Gastrocnemius medialis (tissue), 4 donors: ENCODE measurements at regions not wholly inside any gene's neighbourhood (a gene's known extent, or its start where the extent isn't known, plus 50 kb on each side); places are given as distances from the start of the nearest gene placed in this dataset.

Source experiments
- ATAC-seq, 2 donors: fragments of 150-250 bp; one replicate each; pipeline ENCODE4 v1.9.1; 2016
- DNase-seq, 2 donors: peaks; one replicate each; pipeline ENCODE4 v3.0.0-alpha.2; 2019
- H3K27ac ChIP-seq, 4 donors: fragments of 200-600 bp; sonication (generic); 1 replicate in 1 of 4; 2 replicates in 3 of 4; pipeline ENCODE4 v1.5.1; 2016 to 2018; ENCODE audit warnings: mild to moderate bottlenecking in 2 of 4, moderate library complexity in 1 of 4
- H3K27me3 ChIP-seq, 3 donors: fragments of 200-600 bp; sonication (generic) in 2 of 3; 1 replicate in 1 of 3; 2 replicates in 2 of 3; pipeline versions ENCODE4 v1.5.1 to v1.6.0; 2016 to 2019; ENCODE audit warnings: mild to moderate bottlenecking in 1 of 3, moderate library complexity in 1 of 3
- H3K36me3 ChIP-seq, 2 donors: fragments of 200-600 bp; sonication (generic) in 1 of 2; one replicate each; pipeline ENCODE4 v1.5.1; 2017 to 2018
- H3K4me1 ChIP-seq, 2 donors: fragments of 200-600 bp; sonication (generic) in 1 of 2; one replicate each; pipeline ENCODE4 v1.5.1; 2016 to 2017; ENCODE audit warnings: mild to moderate bottlenecking in 2 of 2
- H3K4me3 ChIP-seq, 4 donors: fragments of 200-600 bp; sonication (generic) in 3 of 4; 1 replicate in 1 of 4; 2 replicates in 3 of 4; pipeline ENCODE4 v1.5.1; 2016 to 2019; ENCODE audit warnings: mild to moderate bottlenecking in 2 of 4
- H3K9me3 ChIP-seq, 3 donors: fragments of 200-600 bp; sonication (generic) in 2 of 3; 1 replicate in 1 of 3; 2 replicates in 2 of 3; pipeline ENCODE4 v1.5.1; 2016 to 2019
- CTCF ChIP-seq, 5 experiments: fragments of 450-650 bp in 3 of 5; fragments of 200-600 bp in 2 of 5; sonication (generic) in 2 of 5; IDR thresholded peaks in 4 of 5; conservative IDR thresholded peaks in 1 of 5; 1 replicate in 4 of 5; 2 replicates in 1 of 5; pipeline ENCODE4 v1.5.1; 2016 to 2019; ENCODE audit warnings: antibody characterized with exemption in 5 of 5, mild to moderate bottlenecking in 3 of 5, moderate library complexity in 3 of 5
- POLR2A ChIP-seq, 2 donors: fragments of 450-650 bp; IDR thresholded peaks; one replicate each; pipeline ENCODE4 v1.6.1; 2017; ENCODE audit warnings: antibody characterized with exemption in 2 of 2, mild to moderate bottlenecking in 2 of 2, moderate library complexity in 2 of 2
- in situ Hi-C, 4 donors: fragments of 200-750 bp; cut with MboI; loops; one replicate each; pipeline versions ENCODE4 v1.15.0 to v1.8.0; 2017; ENCODE audit warnings: low sequenced_read_pairs in 4 of 4
- intact Hi-C: fragments of 100-400 bp; cut with DNase I; formaldehyde crosslinking; loops from one replicate; pipeline ENCODE4 v1.15.1; 2023; ENCODE audit warnings: low total_unique reads

DNA sequence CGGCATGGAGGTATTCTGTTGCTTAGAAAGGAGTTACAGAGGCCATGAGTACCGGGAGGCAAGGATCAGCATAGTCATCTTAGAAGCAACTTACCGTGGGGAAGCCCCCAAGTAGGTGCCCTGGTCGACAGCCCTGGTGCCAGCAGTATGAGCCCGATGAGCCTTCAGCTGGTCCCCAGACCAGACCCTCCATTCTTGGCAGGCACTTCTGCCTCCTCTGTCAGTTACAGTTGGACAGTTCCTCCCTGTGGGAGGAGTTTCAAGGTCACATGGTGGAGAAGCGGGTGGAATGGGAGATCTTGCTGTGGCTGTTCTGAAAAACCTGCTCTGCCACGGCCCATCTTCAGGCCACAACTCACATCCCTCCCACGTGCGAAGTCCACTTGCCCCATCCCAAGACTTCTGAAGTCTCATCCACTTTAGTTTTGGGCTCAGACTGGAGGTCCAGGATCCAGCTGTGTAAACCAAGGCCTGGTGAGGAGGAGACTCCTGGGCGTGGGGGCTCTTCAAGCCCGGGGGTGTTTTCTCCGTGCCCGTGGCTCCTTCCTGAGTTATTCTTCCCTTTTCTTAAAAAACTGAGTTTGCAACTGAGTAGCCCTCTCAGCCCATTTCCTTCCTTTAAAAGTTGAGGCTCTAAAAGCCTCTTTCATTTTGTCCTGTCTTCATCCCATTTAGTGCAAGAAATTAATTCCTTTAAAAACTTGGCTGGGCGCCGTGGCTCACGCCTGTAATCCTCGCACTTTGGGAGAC is 133.5 kb downstream of the SEC14L1 start:
- no peak for DNase-seq
- TF ChIP-seq POLR2A (IDR thresholded peaks at IDR 0.05) (no peak), CTCF (IDR thresholded peaks at IDR 0.05 in 4 of 5, conservative IDR thresholded peaks at IDR 0.05 in 1 of 5) (no peak)
- Histone ChIP-seq H3K36me3 (no peaks in the 10 kb centered on the region), H3K4me1 (no peaks in the 10 kb centered on the region), H3K9me3 (no peaks in the 10 kb centered on the region), H3K4me3 (no peak overlapping the region), H3K27me3 (no peaks in the 10 kb centered on the region), H3K27ac (no peak overlapping the region)
- ATAC-seq, result no peak
- in situ Hi-C loops (loop anchor here in 2 of 4 donors (25.0 kb wide), 1 partner anchor 412 kb away; the partner anchor contains the start of gene MGAT5B (in 2 of the 2)), intact Hi-C loops (no loop called here)

GRCh38 chr17:77279448-77280303 is 138.9 kb downstream of the SEC14L1 start:
- no peaks in the 10 kb centered on the region for H3K36me3 ChIP-seq
- in situ Hi-C loops (no loop called here), intact Hi-C loops (loop anchor here (2.0 kb wide), 2 partner anchors 51 to 215 kb away; no protein-coding TSS in a partner anchor)
- no peak overlapping the region for H3K4me3 ChIP-seq
- H3K9me3 ChIP-seq, result no peaks in the 10 kb centered on the region
- no peak overlapping the region for H3K27ac ChIP-seq
- TF ChIP-seq POLR2A (IDR thresholded peaks at IDR 0.05), result no peak
- TF ChIP-seq CTCF (IDR thresholded peaks at IDR 0.05 in 4 of 5, conservative IDR thresholded peaks at IDR 0.05 in 1 of 5), result no peak
- H3K27me3 ChIP-seq, result peaks cover 0 to 3% (median 0%) of the 10 kb centered on the region in 3 donors
- H3K4me1 ChIP-seq, result peaks cover 12 to 14% of the 10 kb centered on the region in 2 donors
- ATAC-seq, result no peak
- DNase-seq, result no peak

DNA sequence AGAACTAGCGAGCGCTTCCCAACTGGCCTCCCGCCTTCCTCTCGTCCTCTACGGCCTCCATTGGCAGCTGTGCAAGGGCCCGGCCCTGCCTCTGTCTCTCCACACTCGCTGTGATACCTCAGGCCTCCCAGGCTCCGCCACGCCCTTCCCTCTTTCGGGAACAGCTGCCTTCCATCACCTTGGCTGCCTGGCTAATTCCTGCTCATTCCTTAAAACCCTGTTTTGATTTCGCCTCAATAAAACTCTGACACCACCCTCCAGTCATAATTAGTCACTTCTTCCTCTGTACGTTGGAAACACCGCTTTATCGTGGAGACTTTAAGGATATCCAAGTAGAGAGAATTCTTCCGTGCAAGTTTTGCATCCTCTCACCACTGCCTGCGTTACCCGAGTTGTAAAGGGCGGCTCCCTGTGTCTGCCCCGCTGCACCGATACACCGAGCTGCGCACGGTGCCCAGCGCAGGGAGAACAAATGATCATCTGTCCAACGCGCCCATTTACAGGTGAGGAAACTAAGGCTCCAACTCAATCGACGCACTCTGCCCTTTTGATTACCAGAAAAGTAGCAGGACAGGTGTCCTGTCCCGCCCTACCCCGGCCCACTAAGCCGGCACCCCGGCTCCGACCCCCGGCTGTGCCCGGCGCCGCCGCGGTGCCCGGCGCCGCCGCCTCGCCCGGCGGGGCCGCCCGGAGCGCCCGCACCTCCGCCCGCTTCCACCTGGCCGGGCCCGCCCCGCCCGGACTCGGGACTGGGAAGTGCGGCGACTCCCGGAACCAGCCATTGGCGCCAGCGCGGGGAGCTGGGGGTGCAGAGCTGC is 139.7 kb downstream of the SEC14L1 start:
- peak in 1 of 2 donors; percentile 17 for ATAC-seq
- intact Hi-C loops (loop anchor here (2.0 kb wide), 2 partner anchors 50 to 214 kb away; no protein-coding TSS in a partner anchor), in situ Hi-C loops (no loop called here)
- peak overlapping the region; percentile 26 to 70 (median 52) for H3K4me3 ChIP-seq
- peaks cover 0 to 3% (median 0%) of the 10 kb centered on the region in 3 donors for H3K27me3 ChIP-seq
- H3K36me3 ChIP-seq, result no peaks in the 10 kb centered on the region
- H3K9me3 ChIP-seq, result no peaks in the 10 kb centered on the region
- H3K27ac ChIP-seq, result no peak overlapping the region
- H3K4me1 ChIP-seq, result peaks cover 19 to 21% of the 10 kb centered on the region in 2 donors
- no peak for DNase-seq
- TF ChIP-seq POLR2A (IDR thresholded peaks at IDR 0.05), result no peak

DNA sequence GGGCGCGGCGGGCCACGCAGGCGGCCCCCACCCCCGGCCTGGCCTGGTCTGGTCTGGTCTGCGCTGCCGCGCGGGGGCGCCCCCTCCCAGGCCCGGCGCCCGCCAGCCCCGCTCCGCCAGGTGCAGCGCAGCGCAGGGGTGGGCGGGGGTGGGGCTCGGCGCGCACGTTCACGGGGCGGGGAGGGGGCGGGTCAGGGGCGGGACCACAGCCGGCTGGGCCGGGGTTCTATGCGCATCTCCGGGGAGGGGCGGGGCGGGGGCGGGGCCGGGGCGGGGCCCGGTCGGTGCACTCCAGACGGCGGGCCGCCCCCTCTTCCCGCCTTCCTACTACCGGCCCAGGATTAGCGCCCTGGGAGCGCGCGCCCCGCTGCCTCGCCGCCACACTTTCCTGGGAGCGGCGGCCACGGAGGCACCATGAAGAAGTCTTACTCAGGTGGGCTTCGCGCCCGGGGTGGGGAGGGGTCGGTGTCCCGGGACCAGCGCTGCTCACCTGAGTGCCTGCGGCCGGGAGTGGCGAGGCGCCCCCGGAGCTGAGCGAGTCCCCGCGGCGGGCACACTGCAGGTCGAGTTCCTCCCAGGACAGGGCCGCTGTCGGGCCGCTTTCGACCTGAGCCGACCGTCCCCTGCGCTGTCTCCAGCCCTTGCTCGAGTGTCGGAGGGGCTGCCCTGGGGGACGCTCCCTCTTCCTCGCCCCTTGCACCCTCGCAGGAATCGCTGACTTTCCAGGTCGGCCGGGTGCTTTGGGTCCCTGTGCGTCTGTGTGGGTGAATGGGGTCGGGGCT is 140.5 kb downstream of the SEC14L1 start:
- intact Hi-C loops (loop anchor here (2.0 kb wide), 2 partner anchors 49 to 213 kb away; no protein-coding TSS in a partner anchor), in situ Hi-C loops (no loop called here)
- Histone ChIP-seq H3K4me1 (peaks cover 27 to 29% of the 10 kb centered on the region in 2 donors), H3K27ac (peak overlapping the region in 3 of 4 donors; percentile 47 to 64 (median 51)), H3K36me3 (no peaks in the 10 kb centered on the region), H3K4me3 (peak overlapping the region; percentile 63 to 70 (median 68)), H3K27me3 (peaks cover 0 to 3% (median 0%) of the 10 kb centered on the region in 3 donors), H3K9me3 (no peaks in the 10 kb centered on the region)
- TF ChIP-seq POLR2A (IDR thresholded peaks at IDR 0.05) (peak in 1 of 2 donors; percentile 26), CTCF (IDR thresholded peaks at IDR 0.05 in 4 of 5, conservative IDR thresholded peaks at IDR 0.05 in 1 of 5) (peak in 3 of 5 experiments; percentile 57 to 66 (median 59))
- DNase-seq (peak in 1 of 2 donors; percentile 53), ATAC-seq (peak; percentile 80 to 84)
